H1 (cell line): ENCODE measurements at regions not wholly inside any gene's neighbourhood (a gene's known extent, or its start where the extent isn't known, plus 50 kb on each side); places are given as distances from the start of the nearest gene placed in this dataset.

ENCODE experiments used
- CTCF ChIA-PET: fragments of 300-600 bp; sonication (Branson Sonifier 250); formaldehyde crosslinking; loops from one replicate; lab custom pipeline; 2021; ENCODE audit not compliant: partially characterized antibody; lab: Charles Lee
- POLR2A ChIA-PET: fragments of 300-600 bp; sonication (Branson Sonifier 250); formaldehyde crosslinking; loops from one replicate; lab custom pipeline; 2021; ENCODE audit warnings: inconsistent platforms; ENCODE audit not compliant: partially characterized antibody; lab: Charles Lee
- DNase-seq, 2 experiments: peaks; one replicate each; pipeline versions ENCODE4 v3.0.0 to v3.0.0-alpha.2; 2010 to 2022; ENCODE audit warnings: low spot score in 2 of 2, low read depth in 1 of 2, mixed read lengths in 1 of 2
- FAIRE-seq: peaks from 2 replicates; lab custom pipeline; 2011; peaks lifted over from hg19 to GRCh38; lab: Jason Lieb, UNC
- H2AFZ ChIP-seq: 2 replicates; pipeline ENCODE4 v1.8.1; 2012; ENCODE audit warnings: low read length, inconsistent platforms
- H2AK5ac ChIP-seq: 2 replicates; pipeline ENCODE4 v1.6.1; 2013; ENCODE audit warnings: low read depth, low read length
- H2BK120ac ChIP-seq: replicated peaks from 2 replicates; pipeline ENCODE3; 2013; ENCODE audit warnings: low read depth, low read length, inconsistent platforms
- H2BK12ac ChIP-seq: 2 replicates; pipeline ENCODE4 v1.6.1; 2013; ENCODE audit warnings: low read depth, low read length
- H2BK15ac ChIP-seq: 2 replicates; pipeline ENCODE4 v1.6.1; 2013; ENCODE audit warnings: low read length
- H2BK20ac ChIP-seq: 2 replicates; pipeline ENCODE4 v1.6.1; 2013; ENCODE audit warnings: low read length
- H2BK5ac ChIP-seq: 2 replicates; pipeline ENCODE4 v1.6.1; 2013; ENCODE audit warnings: low read depth, low read length
- H3K14ac ChIP-seq: 2 replicates; pipeline ENCODE4 v1.6.1; 2013; ENCODE audit warnings: inconsistent platforms; ENCODE audit not compliant: insufficient read length
- H3K18ac ChIP-seq: 2 replicates; pipeline ENCODE4 v1.6.1; 2013; ENCODE audit warnings: low read length; ENCODE audit errors: extremely low read depth
- H3K23ac ChIP-seq: 2 replicates; pipeline ENCODE4 v1.6.1; 2013; ENCODE audit warnings: inconsistent platforms; ENCODE audit not compliant: insufficient read length
- H3K23me2 ChIP-seq: 2 replicates; pipeline ENCODE4 v1.6.1; 2013; ENCODE audit warnings: low read depth, low read length
- H3K27ac ChIP-seq: 2 replicates; pipeline ENCODE4 v1.6.1; 2011; ENCODE audit warnings: low read depth, low read length, inconsistent platforms
- H3K27me3 ChIP-seq, 4 experiments: replicated peaks in 1 of 4; 1 replicate in 1 of 4; 2 replicates in 3 of 4; pipeline versions ENCODE4 v1.6.1 to v1.8.1; 2011 to 2013; ENCODE audit warnings: low read length in 3 of 4, mild to moderate bottlenecking in 3 of 4, inconsistent platforms in 2 of 4, mixed read lengths in 2 of 4, moderate library complexity in 1 of 4; ENCODE audit not compliant: control insufficient read depth in 3 of 4, insufficient read depth in 3 of 4; ENCODE audit errors: extremely low read depth in 1 of 4
- H3K36me3 ChIP-seq, 4 experiments: 2 replicates each; pipeline versions ENCODE4 v1.6.1 to v1.8.1; 2011 to 2013; ENCODE audit warnings: mild to moderate bottlenecking in 4 of 4, low read length in 3 of 4, moderate library complexity in 2 of 4, control low read depth in 1 of 4, inconsistent platforms in 1 of 4; ENCODE audit not compliant: insufficient read depth in 4 of 4, control insufficient read depth in 2 of 4
- H3K4ac ChIP-seq: replicated peaks from 2 replicates; pipeline ENCODE3; 2013; ENCODE audit warnings: low read length, low read depth, mixed read lengths, inconsistent platforms; ENCODE audit not compliant: insufficient read length
- H3K4me1 ChIP-seq, 4 experiments: replicated peaks in 1 of 4; 1 replicate in 1 of 4; 2 replicates in 3 of 4; pipeline versions ENCODE4 v1.6.1 to v1.8.1; 2011 to 2013; ENCODE audit warnings: low read length in 3 of 4, inconsistent platforms in 2 of 4, mixed read lengths in 1 of 4; ENCODE audit not compliant: insufficient read depth in 4 of 4, control insufficient read depth in 3 of 4
- H3K4me2 ChIP-seq, 2 experiments: 2 replicates each; pipeline versions ENCODE4 v1.6.1 to v1.8.1; 2011 to 2013; ENCODE audit warnings: low read depth in 2 of 2, low read length in 2 of 2, control low read depth in 1 of 2, inconsistent platforms in 1 of 2, mild to moderate bottlenecking in 1 of 2; ENCODE audit not compliant: insufficient read depth in 1 of 2
- H3K4me3 ChIP-seq, 4 experiments: fragments of 200-600, 300-600 bp in 1 of 4; sonication (generic), shearing (Covaris generic), sonication (Bioruptor Twin) in 1 of 4; 2 replicates each; pipeline versions ENCODE4 v1.5.1 to v1.8.1; 2011 to 2016; ENCODE audit warnings: low read length in 4 of 4, low read depth in 3 of 4, control low read depth in 2 of 4, inconsistent platforms in 2 of 4, mild to moderate bottlenecking in 2 of 4, mixed read lengths in 1 of 4, moderate library complexity in 1 of 4; ENCODE audit not compliant: insufficient read depth in 2 of 4; ENCODE audit errors: extremely low read depth in 1 of 4
- H3K56ac ChIP-seq: replicated peaks from 2 replicates; pipeline ENCODE3; 2013; ENCODE audit warnings: low read depth, mild to moderate bottlenecking, mixed read lengths, low read length, inconsistent platforms; ENCODE audit not compliant: insufficient read length
- H3K79me1 ChIP-seq: 2 replicates; pipeline ENCODE4 v1.6.1; 2013; ENCODE audit warnings: low read depth, low read length, control low read depth
- H3K79me2 ChIP-seq, 2 experiments: 2 replicates each; pipeline versions ENCODE4 v1.6.1 to v1.8.1; 2012 to 2013; ENCODE audit warnings: low read length in 2 of 2, mild to moderate bottlenecking in 2 of 2, inconsistent platforms in 1 of 2; ENCODE audit not compliant: insufficient read depth in 2 of 2, control insufficient read depth in 1 of 2
- H3K9ac ChIP-seq, 4 experiments: replicated peaks in 1 of 4; 1 replicate in 1 of 4; 2 replicates in 3 of 4; pipeline versions ENCODE4 v1.6.1 to v1.8.1; 2011 to 2013; ENCODE audit warnings: low read depth in 3 of 4, low read length in 3 of 4, control low read depth in 2 of 4, mild to moderate bottlenecking in 2 of 4, moderate library complexity in 2 of 4, inconsistent platforms in 1 of 4; ENCODE audit errors: extremely low read depth in 1 of 4
- H3K9me3 ChIP-seq, 2 experiments: 2 replicates each; pipeline versions ENCODE4 v1.6.1 to v1.8.1; 2012 to 2013; ENCODE audit warnings: mild to moderate bottlenecking in 2 of 2, moderate library complexity in 2 of 2, control low read depth in 1 of 2, inconsistent platforms in 1 of 2, low read depth in 1 of 2, low read length in 1 of 2, mixed read lengths in 1 of 2; ENCODE audit not compliant: insufficient read depth in 2 of 2
- H4K20me1 ChIP-seq, 2 experiments: replicated peaks in 1 of 2; 2 replicates each; pipeline versions ENCODE3 to v1.8.1; 2011 to 2013; ENCODE audit warnings: inconsistent platforms in 2 of 2, low read length in 2 of 2, mild to moderate bottlenecking in 1 of 2; ENCODE audit not compliant: insufficient read depth in 2 of 2, control insufficient read depth in 1 of 2
- H4K5ac ChIP-seq: 2 replicates; pipeline ENCODE4 v1.6.1; 2013; ENCODE audit warnings: low read length, low read depth, mixed read lengths, inconsistent platforms; ENCODE audit not compliant: insufficient read length
- H4K8ac ChIP-seq: 2 replicates; pipeline ENCODE4 v1.8.0; 2013; ENCODE audit warnings: mild to moderate bottlenecking, moderate library complexity, low read length, inconsistent platforms; ENCODE audit not compliant: insufficient read depth; ENCODE audit errors: extremely low read depth
- H4K91ac ChIP-seq: replicated peaks from 2 replicates; pipeline ENCODE3; 2013; ENCODE audit warnings: low read length, mixed read lengths, inconsistent platforms; ENCODE audit not compliant: insufficient read length
- CBX5 ChIP-seq: fragments of 300-800, 300-1000 bp; sonication (generic); IDR thresholded peaks from 2 replicates; pipeline ENCODE4 v1.7.1; 2016; ENCODE audit warnings: antibody characterized with exemption, low read length, low read depth
- CREB1 ChIP-seq: IDR thresholded peaks from 2 replicates; pipeline ENCODE4 v1.6.1; 2012; ENCODE audit warnings: inconsistent platforms
- EGR1 ChIP-seq: IDR thresholded peaks from 2 replicates; pipeline ENCODE4 v1.6.1; 2011; ENCODE audit warnings: low read depth, low read length, borderline replicate concordance
- HDAC6 ChIP-seq: IDR thresholded peaks from one replicate; pipeline ENCODE4 v1.7.1; 2012; ENCODE audit warnings: low read depth, mild to moderate bottlenecking, inconsistent platforms, low read length, moderate library complexity
- RAD21 ChIP-seq, 2 experiments: IDR thresholded peaks in 1 of 2; conservative IDR thresholded peaks in 1 of 2; 2 replicates each; pipeline ENCODE4 v1.6.1; 2011; ENCODE audit warnings: low read depth in 2 of 2, low read length in 2 of 2, improper control_type of control experiment in 1 of 2, inconsistent platforms in 1 of 2, mild to moderate bottlenecking in 1 of 2, moderate library complexity in 1 of 2
- WGBS, 2 experiments: shearing (Covaris generic) in 1 of 2; methylation state at CpG; one replicate each; pipeline versions ENCODE4 v1.1.6 to v1.1.7; 2013 to 2015; ENCODE audit warnings: low lambda C conversion rate in 2 of 2, mixed read lengths in 2 of 2, inconsistent platforms in 1 of 2, low coverage in 1 of 2, missing lambda C conversion rate in 1 of 2; ENCODE audit not compliant: insufficient replicate concordance in 2 of 2, insufficient coverage in 1 of 2, insufficient read length in 1 of 2; ENCODE audit errors: extremely low coverage in 1 of 2, missing lambda C conversion rate in 1 of 2; 5-methylcytosine and 5-hydroxymethylcytosine counted together

GRCh38 chr6:11469684-11470083, 67.9 kb upstream of the TMEM170B start:
- Histone ChIP-seq H3K56ac (no peak overlapping the region), H4K8ac (no peak overlapping the region), H3K9ac (no peak overlapping the region), H3K36me3 (no peaks in the 10 kb centered on the region), H4K5ac (no peak overlapping the region), H4K91ac (no peak overlapping the region), H3K27me3 (no peaks in the 10 kb centered on the region), H2BK15ac (no peak overlapping the region), H2BK20ac (no peak overlapping the region), H3K18ac (no peak overlapping the region), H2BK12ac (no peak overlapping the region), H3K4me1 (no peaks in the 10 kb centered on the region), H3K23ac (no peak overlapping the region), H3K4me3 (no peak overlapping the region), H3K9me3 (no peaks in the 10 kb centered on the region), H2AFZ (no peak overlapping the region), H3K79me1 (no peaks in the 10 kb centered on the region), H2BK5ac (no peak overlapping the region), H3K4me2 (no peak overlapping the region), H3K23me2 (no peaks in the 10 kb centered on the region), H2AK5ac (no peak overlapping the region), H2BK120ac (no peak overlapping the region), H3K27ac (no peak overlapping the region), H3K4ac (no peak overlapping the region), H3K79me2 (no peaks in the 10 kb centered on the region), H3K14ac (no peak overlapping the region), H4K20me1 (no peaks in the 10 kb centered on the region)
- CTCF ChIA-PET: no interaction called here
- FAIRE-seq: no peak
- POLR2A ChIA-PET: no interaction called here
- WGBS, 2 experiments: 86% methylated on average over 1 of the region's 1 CpG; no CpG with 5 or more reads in 1 of the 2 experiments
- DNase-seq: no peak
- TF ChIP-seq CBX5 (no peak), HDAC6 (no peak), CREB1 (no peak), RAD21 (IDR thresholded peaks at IDR 0.05 in 1 of 2, conservative IDR thresholded peaks at IDR 0.05 in 1 of 2; ENCODE audit: low read depth in 2 of 2, low read length in 2 of 2) (no peak), EGR1 (no peak)
